ENCODE measurements at regions not wholly inside any gene's neighbourhood (a gene's known extent, or its start where the extent isn't known, plus 50 kb on each side); places are given as distances from the start of the nearest gene placed in this dataset.

GRCh38 chr2:104531122-104531521, 322.8 kb upstream of the POU3F3 start:
- Histone ChIP-seq H3K27me3 (no peaks in the 10 kb centered on the region), H3K4me1 (no peaks in the 10 kb centered on the region), H3K36me3 (no peaks in the 10 kb centered on the region), H3F3A (ENCODE audit: low read depth) (no peaks in the 10 kb centered on the region), H3K4me3 (no peak overlapping the region), H4K20me1 (ENCODE audit: low read depth) (no peaks in the 10 kb centered on the region), H2AFZ (replicated peaks) (no peak overlapping the region), H3K79me2 (ENCODE audit: low read depth) (no peaks in the 10 kb centered on the region), H3K9me3 (ENCODE audit: low read depth) (no peaks in the 10 kb centered on the region), H3K27ac (no peak overlapping the region), H3K9ac (no peak overlapping the region), H3K4me2 (no peak overlapping the region)
- no peaks in the 10 kb centered on the region for H3K4me1 Mint-ChIP-seq
- H3K9me3 Mint-ChIP-seq, result peaks cover 16% of the 10 kb centered on the region
- TF ChIP-seq EZH2phosphoT487 (IDR thresholded peaks at IDR 0.05) (no peak), CTCF (IDR thresholded peaks at IDR 0.05) (no peak), EZH2 (IDR thresholded peaks at IDR 0.05) (no peak)
- no peaks in the 10 kb centered on the region for H3K36me3 Mint-ChIP-seq
- no peak for DNase-seq (ENCODE audit: low spot score)
- H3K27me3 Mint-ChIP-seq (ENCODE audit: insufficient read depth, low read depth), result peaks cover 4% of the 10 kb centered on the region
- H3K4me3 Mint-ChIP-seq, result no peak overlapping the region
- no peak overlapping the region for H3K27ac Mint-ChIP-seq

GRCh38 chr2:104537116-104537515, 316.8 kb upstream of the POU3F3 start:
- no peak overlapping the region for H3K27ac ChIP-seq
- H3K4me3 Mint-ChIP-seq, result no peak overlapping the region
- no peak overlapping the region for H3K9ac ChIP-seq
- H2AFZ ChIP-seq (replicated peaks), result no peak overlapping the region
- no peaks in the 10 kb centered on the region for H3K79me2 ChIP-seq (ENCODE audit: low read depth)
- H4K20me1 ChIP-seq (ENCODE audit: low read depth), result no peaks in the 10 kb centered on the region
- TF ChIP-seq EZH2 (IDR thresholded peaks at IDR 0.05), result no peak
- no peak for TF ChIP-seq CTCF (IDR thresholded peaks at IDR 0.05)
- TF ChIP-seq EZH2phosphoT487 (IDR thresholded peaks at IDR 0.05), result no peak
- no peak for DNase-seq (ENCODE audit: low spot score)
- H3K9me3 Mint-ChIP-seq, result peaks cover 20% of the 10 kb centered on the region
- H3K4me1 ChIP-seq, result no peaks in the 10 kb centered on the region
- H3K36me3 Mint-ChIP-seq, result no peaks in the 10 kb centered on the region
- no peaks in the 10 kb centered on the region for H3K9me3 ChIP-seq (ENCODE audit: low read depth)
- no peak overlapping the region for H3K4me2 ChIP-seq
- no peak overlapping the region for H3K4me3 ChIP-seq
- no peaks in the 10 kb centered on the region for H3K36me3 ChIP-seq
- H3K4me1 Mint-ChIP-seq, result peaks cover 12% of the 10 kb centered on the region
- no peak overlapping the region for H3K27ac Mint-ChIP-seq
- no peaks in the 10 kb centered on the region for H3F3A ChIP-seq (ENCODE audit: low read depth)
- H3K27me3 ChIP-seq, result no peaks in the 10 kb centered on the region
- peaks cover 2% of the 10 kb centered on the region for H3K27me3 Mint-ChIP-seq (ENCODE audit: insufficient read depth, low read depth)

- DNase-seq (ENCODE audit: low spot score), result no peak
- H3K79me2 ChIP-seq (ENCODE audit: low read depth), result no peaks in the 10 kb centered on the region
- Mint-ChIP-seq H3K27me3 (ENCODE audit: insufficient read depth, low read depth) (peaks cover 3% of the 10 kb centered on the region), H3K36me3 (no peaks in the 10 kb centered on the region), H3K4me3 (no peak overlapping the region), H3K9me3 (peaks cover 20% of the 10 kb centered on the region), H3K27ac (peak overlapping the region; percentile 67), H3K4me1 (peaks cover 12% of the 10 kb centered on the region)
- H3K9ac ChIP-seq, result no peak overlapping the region
- no peaks in the 10 kb centered on the region for H3K36me3 ChIP-seq
- no peaks in the 10 kb centered on the region for H3K9me3 ChIP-seq (ENCODE audit: low read depth)
- no peaks in the 10 kb centered on the region for H3F3A ChIP-seq (ENCODE audit: low read depth)
- H4K20me1 ChIP-seq (ENCODE audit: low read depth), result no peaks in the 10 kb centered on the region
- H3K4me1 ChIP-seq, result no peaks in the 10 kb centered on the region
- no peak overlapping the region for H3K27ac ChIP-seq
- no peak overlapping the region for H3K4me2 ChIP-seq
- no peak overlapping the region for H2AFZ ChIP-seq (replicated peaks)
- no peak for TF ChIP-seq CTCF (IDR thresholded peaks at IDR 0.05)
- TF ChIP-seq EZH2phosphoT487 (IDR thresholded peaks at IDR 0.05), result no peak
- TF ChIP-seq EZH2 (IDR thresholded peaks at IDR 0.05), result no peak
- no peak overlapping the region for H3K4me3 ChIP-seq
- H3K27me3 ChIP-seq, result no peaks in the 10 kb centered on the region
Observed at GRCh38 chr2:104538077-104538476, 315.8 kb upstream of the POU3F3 start.

All from neural progenitor cell (in vitro differentiated cells).